Activated CD4-positive, alpha-beta T cell treated with anti-CD3 and anti-CD28 coated beads, Interleukin-2, Interleukin-4, amounts not matched to agents 100 ng/mL and 50 ng/mL, durations not matched to agents 16 hours and 8 hours (primary cell): ENCODE measurements at regions not wholly inside any gene's neighbourhood (a gene's known extent, or its start where the extent isn't known, plus 50 kb on each side); places are given as distances from the start of the nearest gene placed in this dataset.
"Not testable (repeated sequence)": the region's sequence is repeated elsewhere in the genome, so short reads cannot be mapped to it uniquely, and the experiment has no call there.

Source experiments
- DNase-seq: peaks from one replicate; pipeline ENCODE4 v3.0.0-alpha.2; 2020; ENCODE audit warnings: low spot score

GRCh38 chr13:18993884-18994660, 187.6 kb downstream of the TUBA3C start:
- DNase-seq: no peak

DNA sequence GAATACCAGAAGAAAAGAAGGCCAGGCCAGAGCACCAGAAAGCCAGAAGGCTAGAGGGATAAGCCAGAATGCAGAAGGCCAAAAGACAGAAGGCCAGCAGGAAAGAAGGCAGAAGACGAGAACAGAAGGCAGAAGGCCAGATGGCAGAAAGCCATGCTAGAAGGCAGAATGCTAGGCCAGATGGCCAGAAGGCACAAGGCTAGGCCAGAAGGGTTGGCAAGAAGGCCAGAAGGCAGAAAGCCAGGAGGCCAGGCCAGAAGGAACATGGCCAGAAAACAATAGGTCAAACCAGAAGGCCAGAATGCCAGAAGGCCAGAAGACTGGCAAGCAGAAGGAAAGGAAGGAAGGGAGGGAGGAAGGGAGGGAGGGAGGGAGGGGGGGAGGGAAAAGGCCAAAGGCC, 188.8 kb downstream of the TUBA3C start:
- no peak for DNase-seq

DNA sequence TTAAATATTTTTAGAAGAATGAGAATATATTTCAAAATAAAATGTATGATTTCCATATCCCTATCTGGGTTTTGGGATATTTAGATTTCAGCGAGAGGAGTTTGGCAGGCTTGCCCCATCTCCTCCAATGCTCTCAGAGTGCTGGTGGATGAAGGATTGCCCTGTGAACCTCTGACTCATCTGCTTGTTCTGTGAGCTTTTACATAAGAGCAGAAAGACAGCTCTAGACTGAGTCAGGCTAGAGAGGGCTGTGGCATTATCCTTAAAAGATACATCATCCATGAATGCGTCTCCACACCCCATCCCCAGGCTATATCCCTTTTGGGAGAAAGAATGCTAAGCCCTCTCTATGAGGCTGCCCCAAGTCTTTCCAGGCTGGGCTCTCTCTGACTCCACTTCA, 190.6 kb downstream of the TUBA3C start:
- DNase-seq: no peak

DNA sequence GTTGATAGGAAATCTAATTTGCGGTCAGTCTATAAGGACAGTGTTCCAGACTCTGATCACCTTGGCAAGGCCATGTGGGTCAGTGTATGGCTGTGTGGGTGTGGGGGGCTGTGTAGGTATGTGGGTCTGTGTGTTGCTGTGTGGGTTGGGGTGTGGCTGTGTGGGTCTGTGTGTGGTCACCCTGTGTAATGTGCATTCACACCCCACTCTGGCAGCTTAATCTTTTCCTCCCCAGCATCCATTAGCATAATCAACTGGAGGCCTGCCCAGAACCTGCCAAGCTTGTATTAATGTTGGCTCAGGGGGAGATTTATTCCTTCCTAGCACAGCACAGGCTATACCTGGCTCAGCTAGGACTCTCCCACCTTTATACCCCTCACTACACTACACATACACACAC, 203.2 kb downstream of the TUBA3C start:
- DNase-seq: no peak

DNA sequence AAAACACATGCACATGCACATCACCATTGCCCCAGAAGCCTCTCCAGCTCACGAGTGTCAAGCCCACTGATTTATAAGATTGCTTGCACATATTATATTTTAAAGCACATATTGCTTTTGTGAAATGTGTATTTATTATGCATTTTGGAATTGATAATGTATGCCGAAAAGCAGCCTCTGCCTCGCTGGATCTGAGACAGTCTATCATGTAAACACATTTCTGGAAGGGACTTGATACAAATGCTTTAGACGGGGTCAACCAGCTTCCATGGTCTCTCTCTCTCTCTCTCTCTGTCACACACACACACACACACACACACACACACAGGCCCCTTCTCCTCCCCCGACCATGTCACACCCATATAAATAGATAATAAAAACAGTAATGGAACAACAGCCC, 203.8 kb downstream of the TUBA3C start:
- no peak for DNase-seq

DNA sequence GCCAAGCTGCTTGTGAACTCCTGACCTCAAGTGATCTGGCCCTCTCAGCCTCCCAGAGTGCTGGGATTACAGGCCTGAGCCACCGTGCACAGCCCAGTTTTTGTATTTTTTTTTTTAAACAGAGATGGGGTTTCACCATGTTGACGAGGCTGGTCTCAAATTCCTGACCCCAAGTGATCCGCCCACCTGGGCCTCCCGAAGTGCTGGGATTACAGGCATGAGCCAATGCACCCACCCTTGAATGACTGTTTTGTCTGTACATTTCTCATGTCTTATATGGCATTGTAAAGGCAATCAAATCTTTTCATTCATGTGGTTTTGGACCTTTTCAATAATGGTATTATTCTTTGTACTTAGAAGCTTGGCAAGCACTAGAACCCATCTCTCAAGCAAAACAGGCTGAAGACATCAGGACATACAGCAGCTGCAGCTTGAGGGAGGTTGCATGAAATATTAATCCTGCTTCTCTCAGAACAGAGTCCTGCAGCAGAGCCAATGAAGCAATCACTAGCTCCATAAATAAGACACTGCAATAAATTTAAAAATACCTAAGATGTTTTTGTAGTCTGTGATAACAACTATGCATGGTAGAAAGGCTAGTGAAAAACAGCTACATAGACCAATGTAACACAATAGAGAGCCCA, 209.9 kb downstream of the TUBA3C start:
- no peak for DNase-seq

DNA sequence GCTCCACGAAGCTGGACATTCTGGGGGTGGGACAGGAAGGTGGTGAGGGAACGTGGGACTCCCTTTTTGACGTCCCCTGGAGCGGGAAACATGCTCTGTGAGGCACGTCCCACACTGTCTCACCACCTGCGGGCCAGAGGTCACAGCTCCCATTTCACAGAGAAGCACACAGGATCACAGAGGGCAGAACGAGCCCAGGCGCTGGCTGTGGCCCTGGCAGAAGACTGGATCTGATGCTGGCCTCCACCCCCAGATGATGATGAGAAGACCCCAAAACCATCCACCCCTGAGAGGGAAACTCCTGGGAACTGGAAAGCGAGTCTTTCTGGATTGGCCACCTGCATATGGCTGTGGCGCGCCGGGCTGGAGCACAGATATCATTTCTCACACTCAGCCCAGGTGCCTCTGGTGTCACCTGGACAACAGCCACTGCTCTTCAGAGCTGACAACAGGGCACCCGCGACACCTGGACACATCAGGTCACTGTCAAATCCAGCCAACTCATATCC, 216.2 kb downstream of the TUBA3C start:
- DNase-seq: no peak

DNA sequence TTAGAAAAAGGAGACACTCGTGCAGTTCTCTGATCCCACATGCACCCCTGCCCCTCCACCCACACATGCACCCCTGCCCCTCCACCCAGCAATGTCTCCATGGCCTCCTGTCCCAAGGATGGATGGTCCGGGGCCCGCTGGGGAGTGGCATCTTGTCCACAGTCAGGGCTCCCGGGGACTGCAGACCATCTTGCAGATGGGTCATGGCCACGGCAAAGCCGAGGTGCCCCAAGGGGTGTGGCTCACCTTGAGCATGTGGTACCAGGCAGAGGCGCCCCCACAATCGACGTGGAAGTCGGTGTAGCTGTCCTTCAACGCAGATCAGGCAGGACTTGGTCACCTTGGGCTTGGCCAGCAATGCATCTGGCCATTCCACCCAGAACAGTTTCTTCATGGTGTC, 216.7 kb downstream of the TUBA3C start:
- DNase-seq: no peak

DNA sequence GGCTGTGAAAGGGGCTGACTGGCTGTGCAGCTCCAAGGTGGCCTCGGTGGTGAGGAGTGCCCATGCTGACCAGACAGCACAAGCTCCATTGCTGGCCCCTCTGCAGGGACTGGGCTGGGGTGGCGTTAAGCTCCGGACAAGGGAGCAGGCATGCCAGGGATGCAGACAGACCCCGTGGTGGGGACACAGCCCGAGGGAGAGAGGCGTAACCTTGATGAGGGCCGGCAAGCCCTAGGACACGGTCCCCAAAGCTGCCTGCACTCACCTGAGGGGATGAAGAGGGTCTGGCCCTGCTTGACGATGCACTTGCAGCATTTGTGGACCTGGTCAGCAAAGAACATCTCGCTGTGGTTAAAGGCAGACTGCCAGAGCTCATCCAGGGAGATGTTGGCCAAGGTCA, 217.9 kb downstream of the TUBA3C start:
- not testable (repeated sequence) for DNase-seq

GRCh38 chr13:18962168-18962734, 219.4 kb downstream of the TUBA3C start:
- no peak for DNase-seq

GRCh38 chr13:18961383-18962117, 220.1 kb downstream of the TUBA3C start:
- DNase-seq: no peak

DNA sequence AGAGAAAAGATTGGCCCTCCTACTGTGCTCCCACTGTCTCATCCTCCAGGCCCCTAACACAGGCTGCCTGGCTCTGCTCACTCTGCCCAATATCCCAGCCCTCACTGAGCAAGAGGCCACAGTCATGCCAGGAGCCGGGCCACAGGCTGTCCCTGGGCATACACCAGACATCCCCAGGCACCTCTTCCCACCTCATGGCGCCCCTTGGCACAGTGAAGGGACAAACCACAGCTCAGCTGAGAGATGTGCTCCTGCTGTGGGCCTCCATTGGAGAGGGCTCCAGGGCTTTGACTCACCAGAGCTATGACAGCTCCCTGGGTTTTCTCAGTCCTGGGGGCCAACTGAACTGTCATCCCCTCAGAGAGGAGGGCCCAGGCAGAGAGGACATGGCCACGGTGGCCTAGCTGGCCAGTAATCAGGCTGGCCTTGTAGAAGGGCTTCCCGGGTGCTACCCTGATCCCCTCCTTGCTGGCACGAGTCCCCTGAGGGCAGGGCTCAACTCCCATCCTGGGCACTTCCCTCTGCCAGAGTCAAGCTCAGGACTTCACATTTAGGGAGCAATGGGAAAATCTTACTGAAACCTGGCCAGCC, 220.9 kb downstream of the TUBA3C start:
- DNase-seq: no peak

GRCh38 chr13:18959996-18960395, 221.6 kb downstream of the TUBA3C start:
- no peak for DNase-seq

DNA sequence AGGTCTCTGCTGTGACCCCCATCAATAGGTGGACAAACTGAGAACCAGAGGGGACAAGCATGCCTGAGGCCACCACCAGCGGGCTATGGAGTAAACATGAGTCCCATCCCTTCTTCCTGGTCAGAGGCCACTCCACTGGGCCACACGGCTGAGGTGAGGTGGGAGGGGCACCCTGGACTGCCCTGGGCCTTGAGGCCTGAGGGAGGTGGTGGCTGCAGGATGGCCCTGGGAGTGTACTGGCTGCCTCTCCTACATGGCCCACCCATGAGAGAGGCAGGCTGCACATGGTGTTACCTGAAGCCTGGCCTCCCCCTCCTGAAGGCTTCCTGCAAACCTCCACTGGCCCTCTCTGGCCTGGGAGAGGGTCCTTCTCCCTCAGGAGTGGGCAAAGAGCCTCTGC, 222.4 kb downstream of the TUBA3C start:
- no peak for DNase-seq

DNA sequence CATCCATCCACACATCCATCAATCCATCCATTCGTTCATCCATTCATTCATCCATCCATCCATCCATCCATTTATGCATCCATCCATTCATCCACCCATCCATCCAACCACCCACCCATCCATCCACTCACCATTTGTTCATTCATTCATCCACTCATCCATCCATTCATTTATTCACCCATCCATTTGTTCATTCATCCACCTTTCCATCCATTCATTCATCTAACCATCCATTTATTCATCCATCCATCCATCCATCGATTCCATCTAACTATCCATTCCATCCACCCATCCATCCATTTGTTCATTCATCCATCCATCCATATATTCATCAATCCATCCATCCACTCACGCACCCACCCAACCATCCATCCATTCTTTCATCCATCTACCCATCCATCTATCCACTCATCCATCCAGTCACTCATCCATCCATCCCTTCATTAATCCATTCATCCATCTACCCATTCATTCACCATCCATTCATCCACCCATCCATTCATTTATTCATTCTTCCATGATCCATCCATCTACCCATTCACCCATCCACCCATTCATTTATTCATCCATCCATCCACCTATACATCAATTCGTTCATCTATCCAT, 225.0 kb downstream of the TUBA3C start:
- DNase-seq: no peak

DNA sequence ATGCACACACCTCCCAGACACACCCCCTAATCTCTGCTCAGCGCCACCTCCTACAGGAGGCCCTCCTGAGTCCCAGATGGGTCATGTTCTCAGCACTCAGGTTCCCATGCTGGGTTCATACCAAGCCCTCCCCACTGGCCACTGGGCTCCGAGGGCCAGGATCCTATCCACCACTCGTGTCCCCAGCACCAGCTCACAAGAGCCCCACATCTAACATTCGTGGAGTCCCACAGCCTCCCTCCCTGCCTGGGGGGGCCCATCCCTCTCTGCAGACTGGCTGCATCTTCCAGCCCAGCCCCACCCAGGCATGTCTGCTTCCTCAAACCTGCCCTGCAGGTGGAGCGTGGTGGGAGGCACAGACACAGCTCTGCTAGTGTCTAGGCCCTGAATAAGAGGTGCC, 227.4 kb downstream of the TUBA3C start:
- DNase-seq: no peak

- no peak for DNase-seq
Observed at GRCh38 chr13:18953139-18953930, 228.3 kb downstream of the TUBA3C start.

GRCh38 chr13:18952225-18953016, 229.2 kb downstream of the TUBA3C start:
- no peak for DNase-seq

- DNase-seq: no peak
Observed at GRCh38 chr13:18951412-18951811, 230.2 kb downstream of the TUBA3C start.

- DNase-seq: no peak
Observed at GRCh38 chr13:18949970-18950369, 231.7 kb downstream of the TUBA3C start.
